ENCODE measurements at regions not wholly inside any gene's neighbourhood (a gene's known extent, or its start where the extent isn't known, plus 50 kb on each side); places are given as distances from the start of the nearest gene placed in this dataset.
"Not testable (repeated sequence)": the region's sequence is repeated elsewhere in the genome, so short reads cannot be mapped to it uniquely, and the experiment has no call there.

- DNase-seq (ENCODE audit: insufficient read length), result no peak
- TF ChIP-seq TAF1 (IDR thresholded peaks at IDR 0.05; ENCODE audit: borderline replicate concordance, low read depth, low read length), result no peak
- TF ChIP-seq POLR2A (IDR thresholded peaks at IDR 0.05; ENCODE audit: low read depth, low read length), result no peak
- no peak for TF ChIP-seq POLR2AphosphoS5 (IDR thresholded peaks at IDR 0.05; ENCODE audit: low read depth, low read length)
- FAIRE-seq, result no peak
Observed at GRCh38 chr21:16096988-16097387, 367.2 kb downstream of the USP25 start.

- no peak for TF ChIP-seq TAF1 (IDR thresholded peaks at IDR 0.05; ENCODE audit: borderline replicate concordance, low read depth, low read length)
- no peak for TF ChIP-seq POLR2AphosphoS5 (IDR thresholded peaks at IDR 0.05; ENCODE audit: low read depth, low read length)
- TF ChIP-seq POLR2A (IDR thresholded peaks at IDR 0.05; ENCODE audit: low read depth, low read length), result no peak
- no peak for FAIRE-seq
- DNase-seq (ENCODE audit: insufficient read length), result no peak
Observed at GRCh38 chr21:16102113-16102512, 372.3 kb downstream of the USP25 start.

- DNase-seq (ENCODE audit: insufficient read length) (no peak), FAIRE-seq (no peak)
- TF ChIP-seq POLR2AphosphoS5 (IDR thresholded peaks at IDR 0.05; ENCODE audit: low read depth, low read length) (no peak), TAF1 (IDR thresholded peaks at IDR 0.05; ENCODE audit: borderline replicate concordance, low read depth, low read length) (no peak), POLR2A (IDR thresholded peaks at IDR 0.05; ENCODE audit: low read depth, low read length) (no peak)
Observed at GRCh38 chr21:16108561-16109075, 378.8 kb downstream of the USP25 start.

GRCh38 chr21:16113052-16113715, 383.4 kb downstream of the USP25 start:
- FAIRE-seq (no peak), DNase-seq (ENCODE audit: insufficient read length) (no peak)
- TF ChIP-seq TAF1 (IDR thresholded peaks at IDR 0.05; ENCODE audit: borderline replicate concordance, low read depth, low read length) (no peak), POLR2A (IDR thresholded peaks at IDR 0.05; ENCODE audit: low read depth, low read length) (no peak), POLR2AphosphoS5 (IDR thresholded peaks at IDR 0.05; ENCODE audit: low read depth, low read length) (no peak)

- FAIRE-seq, result no peak
- no peak for TF ChIP-seq POLR2AphosphoS5 (IDR thresholded peaks at IDR 0.05; ENCODE audit: low read depth, low read length)
- TF ChIP-seq POLR2A (IDR thresholded peaks at IDR 0.05; ENCODE audit: low read depth, low read length), result no peak
- TF ChIP-seq TAF1 (IDR thresholded peaks at IDR 0.05; ENCODE audit: borderline replicate concordance, low read depth, low read length), result no peak
- no peak for DNase-seq (ENCODE audit: insufficient read length)
Observed at GRCh38 chr21:16115461-16115860, 385.7 kb downstream of the USP25 start.

GRCh38 chr21:16116069-16116468, 386.3 kb downstream of the USP25 start:
- FAIRE-seq (no peak), DNase-seq (ENCODE audit: insufficient read length) (no peak)
- no peak for TF ChIP-seq TAF1 (IDR thresholded peaks at IDR 0.05; ENCODE audit: borderline replicate concordance, low read depth, low read length)
- TF ChIP-seq POLR2A (IDR thresholded peaks at IDR 0.05; ENCODE audit: low read depth, low read length), result no peak
- TF ChIP-seq POLR2AphosphoS5 (IDR thresholded peaks at IDR 0.05; ENCODE audit: low read depth, low read length), result no peak

DNA sequence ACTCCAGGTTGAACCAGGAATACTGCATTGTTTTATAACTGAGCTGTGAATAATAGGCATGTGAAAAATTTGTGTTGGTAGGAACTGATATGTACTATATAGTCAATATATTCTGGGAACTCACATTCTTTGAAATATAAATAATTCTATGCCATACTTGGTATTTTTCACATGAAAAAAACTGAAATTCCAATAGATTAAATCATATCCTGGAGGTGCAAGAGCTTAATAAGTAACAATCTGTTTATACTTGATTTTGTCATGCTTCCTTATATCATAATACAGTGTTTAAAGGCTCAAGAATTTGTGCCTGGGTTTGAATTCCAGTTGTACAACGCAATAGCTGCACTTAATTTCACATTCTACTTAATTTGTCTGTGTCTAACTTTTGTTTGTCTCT, 387.0 kb downstream of the USP25 start:
- no peak for TF ChIP-seq TAF1 (IDR thresholded peaks at IDR 0.05; ENCODE audit: borderline replicate concordance, low read depth, low read length)
- TF ChIP-seq POLR2AphosphoS5 (IDR thresholded peaks at IDR 0.05; ENCODE audit: low read depth, low read length), result no peak
- no peak for TF ChIP-seq POLR2A (IDR thresholded peaks at IDR 0.05; ENCODE audit: low read depth, low read length)
- FAIRE-seq, result no peak
- no peak for DNase-seq (ENCODE audit: insufficient read length)

DNA sequence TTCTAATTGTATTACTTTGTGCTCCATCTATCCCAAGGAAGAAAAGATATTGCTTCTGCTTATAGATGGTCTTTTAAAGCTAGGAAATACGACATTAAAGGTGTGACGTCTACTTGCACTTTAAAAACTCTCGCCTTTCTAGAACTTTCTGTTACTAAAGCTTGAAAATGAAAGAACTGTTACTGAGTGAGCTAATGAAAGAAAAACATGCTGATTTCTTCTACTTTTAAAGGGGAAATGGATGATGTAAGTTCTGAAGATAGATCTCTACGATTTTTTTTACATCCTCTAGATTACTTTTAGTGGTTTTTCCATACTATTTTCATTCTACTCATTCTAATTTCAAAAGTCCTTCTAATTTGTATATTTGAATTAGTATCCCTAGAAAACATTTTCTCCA, 387.5 kb downstream of the USP25 start:
- no peak for TF ChIP-seq POLR2AphosphoS5 (IDR thresholded peaks at IDR 0.05; ENCODE audit: low read depth, low read length)
- no peak for TF ChIP-seq POLR2A (IDR thresholded peaks at IDR 0.05; ENCODE audit: low read depth, low read length)
- TF ChIP-seq TAF1 (IDR thresholded peaks at IDR 0.05; ENCODE audit: borderline replicate concordance, low read depth, low read length), result no peak
- FAIRE-seq, result no peak
- DNase-seq (ENCODE audit: insufficient read length), result no peak

DNA sequence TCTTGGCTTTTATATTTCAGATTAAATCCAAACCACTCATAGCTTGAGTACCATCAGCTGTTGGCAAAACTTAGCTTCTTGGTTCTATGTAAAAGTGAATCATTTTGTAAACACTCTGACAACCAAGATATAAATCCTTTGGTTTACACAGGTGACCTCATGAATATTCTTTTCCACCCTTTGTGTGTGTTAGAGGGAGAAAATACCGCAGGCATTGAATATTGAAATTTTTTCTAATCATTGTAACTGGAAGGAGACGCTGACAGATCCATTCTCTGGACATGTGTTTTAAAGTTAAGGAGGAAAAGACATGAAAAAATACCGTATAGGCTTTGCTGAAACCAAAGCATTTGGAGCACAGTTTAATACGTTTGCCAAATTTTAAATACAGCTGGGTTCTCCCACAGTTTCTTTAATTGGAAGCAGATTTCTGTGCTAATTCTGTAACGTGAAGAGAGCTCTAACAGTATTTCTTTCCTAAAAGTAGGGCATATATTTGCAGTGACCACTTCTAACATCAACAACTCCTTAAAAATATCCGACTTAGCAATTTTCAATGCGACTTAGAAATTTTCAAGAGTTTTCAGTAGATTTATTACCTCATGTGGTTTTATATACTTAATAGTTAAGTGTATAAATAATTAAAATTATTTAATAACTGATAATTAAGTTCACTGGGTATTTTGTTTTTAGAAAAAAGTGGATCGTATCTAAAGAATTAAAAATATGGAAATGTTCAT, 388.2 kb downstream of the USP25 start:
- FAIRE-seq, result no peak
- TF ChIP-seq TAF1 (IDR thresholded peaks at IDR 0.05; ENCODE audit: borderline replicate concordance, low read depth, low read length), result no peak
- no peak for TF ChIP-seq POLR2A (IDR thresholded peaks at IDR 0.05; ENCODE audit: low read depth, low read length)
- no peak for TF ChIP-seq POLR2AphosphoS5 (IDR thresholded peaks at IDR 0.05; ENCODE audit: low read depth, low read length)
- no peak for DNase-seq (ENCODE audit: insufficient read length)

- no peak for DNase-seq (ENCODE audit: insufficient read length)
- no peak for FAIRE-seq
- no peak for TF ChIP-seq POLR2A (IDR thresholded peaks at IDR 0.05; ENCODE audit: low read depth, low read length)
- no peak for TF ChIP-seq POLR2AphosphoS5 (IDR thresholded peaks at IDR 0.05; ENCODE audit: low read depth, low read length)
- no peak for TF ChIP-seq TAF1 (IDR thresholded peaks at IDR 0.05; ENCODE audit: borderline replicate concordance, low read depth, low read length)
Observed at GRCh38 chr21:16124378-16125138, 394.8 kb downstream of the USP25 start.

DNA sequence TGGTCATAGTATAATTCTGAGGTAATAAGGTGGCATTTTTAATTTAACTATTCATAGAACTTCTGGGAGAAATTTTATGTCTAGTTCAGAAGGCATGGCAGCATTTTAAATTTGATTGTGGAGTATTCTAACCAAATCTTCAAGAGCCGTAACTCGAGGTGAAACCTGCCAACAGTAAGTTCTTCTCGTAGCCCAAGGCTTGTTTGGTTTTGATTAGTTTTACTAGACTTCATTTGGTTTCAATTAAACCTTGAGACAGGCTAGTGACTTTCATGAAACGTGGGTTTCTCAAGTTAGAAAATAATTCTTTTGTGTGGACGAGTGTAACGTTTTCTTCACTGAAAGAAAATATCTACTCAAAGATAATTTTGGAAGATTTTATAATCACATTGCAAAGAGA, 395.5 kb downstream of the USP25 start:
- TF ChIP-seq POLR2AphosphoS5 (IDR thresholded peaks at IDR 0.05; ENCODE audit: low read depth, low read length) (no peak), POLR2A (IDR thresholded peaks at IDR 0.05; ENCODE audit: low read depth, low read length) (no peak), TAF1 (IDR thresholded peaks at IDR 0.05; ENCODE audit: borderline replicate concordance, low read depth, low read length) (no peak)
- FAIRE-seq (no peak), DNase-seq (ENCODE audit: insufficient read length) (no peak)

DNA sequence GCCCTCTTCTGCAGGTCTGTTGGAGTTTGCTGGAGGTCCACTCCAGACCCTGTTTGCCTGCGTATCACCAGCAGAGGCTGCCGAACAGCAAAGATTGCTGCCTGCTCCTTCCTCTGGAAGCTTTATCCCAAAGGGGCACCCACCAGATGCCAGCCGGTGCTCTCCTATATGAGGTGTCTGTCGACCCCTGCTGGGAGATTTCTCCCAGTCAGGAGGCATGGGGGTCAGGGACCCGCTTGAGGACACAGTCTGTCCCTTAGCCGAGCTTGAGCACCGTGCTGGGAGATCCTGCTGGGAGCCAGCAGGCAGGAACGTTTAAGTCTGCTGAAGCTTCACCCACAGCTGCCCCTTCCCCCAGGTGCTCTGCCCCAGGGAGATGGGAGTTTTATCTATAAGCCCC, 402.7 kb downstream of the USP25 start:
- DNase-seq (ENCODE audit: insufficient read length); FAIRE-seq: not testable (repeated sequence)

All from GM12892 (cell line).